Psoas muscle (tissue), 7 donors: ENCODE measurements at regions not wholly inside any gene's neighbourhood (a gene's known extent, or its start where the extent isn't known, plus 50 kb on each side); places are given as distances from the start of the nearest gene placed in this dataset.
"Not testable (repeated sequence)": the region's sequence is repeated elsewhere in the genome, so short reads cannot be mapped to it uniquely, and the experiment has no call there.

ENCODE experiments used
- ATAC-seq, 4 donors: fragments of 200-7000 bp; cut with Tn5 transposase; one replicate each; pipeline ENCODE4 v1.9.1; 2020; ENCODE audit warnings: moderate library complexity in 3 of 4, mild to moderate bottlenecking in 2 of 4
- DNase-seq, 2 donors: peaks; one replicate each; pipeline ENCODE4 v3.0.0-alpha.2; 2020
- H3K27ac ChIP-seq: fragments of 200-600 bp; one replicate; pipeline ENCODE4 v1.8.0; 2022
- H3K27me3 ChIP-seq, 3 donors: fragments of 200-600 bp in 1 of 3; one replicate each; pipeline versions ENCODE4 v1.6.1 to v1.8.0; 2013 to 2022; ENCODE audit warnings: low read length in 2 of 3, mild to moderate bottlenecking in 2 of 3, moderate library complexity in 1 of 3; ENCODE audit not compliant: insufficient read depth in 3 of 3
- H3K36me3 ChIP-seq, 2 donors: fragments of 200-600 bp in 1 of 2; one replicate each; pipeline versions ENCODE4 v1.6.1 to v1.8.0; 2013 to 2022; ENCODE audit warnings: low read depth in 1 of 2, mild to moderate bottlenecking in 1 of 2, moderate library complexity in 1 of 2; ENCODE audit not compliant: insufficient read depth in 1 of 2
- H3K4me1 ChIP-seq: fragments of 200-600 bp; one replicate; pipeline ENCODE4 v1.8.0; 2022
- H3K4me3 ChIP-seq: fragments of 200-600 bp; one replicate; pipeline ENCODE4 v1.8.0; 2022; ENCODE audit warnings: mild to moderate bottlenecking
- H3K9me3 ChIP-seq: fragments of 200-600 bp; one replicate; pipeline ENCODE4 v1.8.0; 2022
- CTCF ChIP-seq: fragments of 200-600 bp; IDR thresholded peaks from one replicate; pipeline ENCODE4 v1.8.0; 2022; ENCODE audit warnings: antibody characterized with exemption
- WGBS, 3 donors: extraction: QIAGEN DNeasy Blood & Tissue Kit; methylation state at CpG; one replicate each; pipeline versions ENCODE4 v1.1.6 to v1.1.7; 2013; 5-methylcytosine and 5-hydroxymethylcytosine counted together
- intact Hi-C, 2 donors: fragments of 100-400 bp; cut with DNase I; formaldehyde crosslinking; loops; one replicate each; pipeline versions ENCODE4 v1.11.0 to v1.14.2; 2022
- donor health status: healthy with polysubstance abuse.
- donor health status: DM: no; HTN: no; CAD: no; lungs with moderate emphysema.
- donor health status: Bipolar disorder and iron deficiency.
- donor health status: healthy.
- donor health status: DM: yes; HTN: yes; CAD: no.
- donor health status: DM: no; HTN: no; CAD: no.
- donor health status: DM: yes; HTN: yes; CAD: no.

DNA sequence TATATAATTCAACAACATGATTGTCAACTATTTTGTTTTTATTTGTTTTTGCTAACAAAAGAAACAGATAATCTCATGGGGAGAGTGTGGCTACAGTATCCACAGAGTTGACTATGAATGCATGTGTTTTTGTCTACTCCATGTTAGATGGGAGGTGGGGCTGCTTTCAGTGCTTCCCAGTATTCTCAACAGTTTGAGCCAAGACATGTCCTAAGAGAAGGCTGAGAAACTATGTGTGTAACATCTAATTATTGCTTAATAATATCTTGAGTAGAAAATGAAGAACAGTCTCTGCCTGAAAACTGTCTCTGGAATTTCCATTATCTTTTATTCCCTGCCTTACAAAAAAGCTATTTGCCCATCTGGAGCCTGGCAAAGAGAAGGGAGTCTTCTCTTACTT lies 178.8 kb upstream of the MMADHC start:
- ATAC-seq (no peak), DNase-seq (no peak)
- no peak overlapping the region for H3K4me3 ChIP-seq
- H3K27ac ChIP-seq: no peak overlapping the region
- no peaks in the 10 kb centered on the region for H3K27me3 ChIP-seq
- no peaks in the 10 kb centered on the region for H3K4me1 ChIP-seq
- TF ChIP-seq CTCF: no peak
- intact Hi-C loops: loop anchor here (2.0 to 5.0 kb wide), 2 partner anchors 169 to 172 kb away; no protein-coding TSS in a partner anchor
- no peaks in the 10 kb centered on the region for H3K36me3 ChIP-seq
- no peaks in the 10 kb centered on the region for H3K9me3 ChIP-seq

DNA sequence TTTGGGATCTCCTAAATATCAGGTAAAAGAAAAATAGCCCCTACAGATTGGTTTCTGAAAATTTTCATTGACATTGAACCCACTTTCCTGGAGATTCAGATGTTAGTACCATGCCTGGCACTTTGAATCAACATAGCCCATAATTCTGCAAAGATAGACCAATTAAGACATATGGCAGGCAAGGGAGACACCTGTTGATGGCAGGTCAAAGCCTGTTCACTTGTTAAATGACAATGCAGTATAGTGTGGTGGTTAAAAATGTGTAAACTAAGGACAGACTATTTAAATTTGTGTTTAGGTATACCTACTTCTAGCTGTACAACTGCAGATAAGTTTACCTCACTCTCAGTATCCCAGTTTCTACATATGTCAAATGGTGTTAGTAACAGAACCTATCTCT lies 178.1 kb upstream of the MMADHC start:
- Histone ChIP-seq H3K4me3 (no peak overlapping the region), H3K4me1 (no peaks in the 10 kb centered on the region), H3K27me3 (no peaks in the 10 kb centered on the region), H3K36me3 (no peaks in the 10 kb centered on the region), H3K9me3 (no peaks in the 10 kb centered on the region), H3K27ac (no peak overlapping the region)
- intact Hi-C loops: loop anchor here (2.0 to 5.0 kb wide), 2 partner anchors 168 to 171 kb away; no protein-coding TSS in a partner anchor
- TF ChIP-seq CTCF: peak; percentile 21
- ATAC-seq: no peak
- no peak for DNase-seq

DNA sequence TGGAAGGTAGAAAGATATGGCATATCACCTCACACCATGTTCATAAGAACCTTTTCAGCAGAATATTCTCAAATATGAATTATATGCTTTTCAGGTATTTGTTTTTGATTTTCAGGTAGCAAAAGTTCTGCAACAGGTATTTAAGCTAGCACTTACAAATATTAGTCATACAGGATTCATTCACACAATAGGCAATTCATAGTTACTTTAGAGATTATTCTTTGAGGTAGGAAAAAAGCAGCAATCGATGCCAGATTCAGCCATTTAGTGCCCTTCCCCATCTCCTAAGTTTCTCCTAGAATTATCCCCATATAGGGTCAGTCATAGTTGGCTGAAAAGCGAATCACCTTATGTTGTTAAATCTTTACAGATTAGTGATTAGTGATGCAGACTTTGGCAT lies 177.4 kb upstream of the MMADHC start:
- no peak overlapping the region for H3K27ac ChIP-seq
- H3K4me1 ChIP-seq: no peaks in the 10 kb centered on the region
- H3K9me3 ChIP-seq: no peaks in the 10 kb centered on the region
- intact Hi-C loops: loop anchor here in 1 of 2 donors (5.0 kb wide), 1 partner anchor 168 kb away; no protein-coding TSS in a partner anchor
- H3K36me3 ChIP-seq: no peaks in the 10 kb centered on the region
- H3K27me3 ChIP-seq: no peaks in the 10 kb centered on the region
- no peak for TF ChIP-seq CTCF
- H3K4me3 ChIP-seq: no peak overlapping the region
- ATAC-seq (no peak), DNase-seq (no peak)
- WGBS, 3 donors: 83 to 87% (median 87%) methylated on average over 2 of the region's 2 CpGs

GRCh38 chr2:149763358-149763757 lies 175.8 kb upstream of the MMADHC start:
- 79 to 96% (median 86%) methylated on average over 6 of the region's 6 CpGs for WGBS, 3 donors
- no peaks in the 10 kb centered on the region for H3K4me1 ChIP-seq
- no peak overlapping the region for H3K4me3 ChIP-seq
- H3K27me3 ChIP-seq: no peaks in the 10 kb centered on the region
- no peak overlapping the region for H3K27ac ChIP-seq
- ATAC-seq (no peak), DNase-seq (no peak)
- intact Hi-C loops: no loop called here
- TF ChIP-seq CTCF: no peak
- no peaks in the 10 kb centered on the region for H3K36me3 ChIP-seq
- peaks cover 4% of the 10 kb centered on the region for H3K9me3 ChIP-seq

DNA sequence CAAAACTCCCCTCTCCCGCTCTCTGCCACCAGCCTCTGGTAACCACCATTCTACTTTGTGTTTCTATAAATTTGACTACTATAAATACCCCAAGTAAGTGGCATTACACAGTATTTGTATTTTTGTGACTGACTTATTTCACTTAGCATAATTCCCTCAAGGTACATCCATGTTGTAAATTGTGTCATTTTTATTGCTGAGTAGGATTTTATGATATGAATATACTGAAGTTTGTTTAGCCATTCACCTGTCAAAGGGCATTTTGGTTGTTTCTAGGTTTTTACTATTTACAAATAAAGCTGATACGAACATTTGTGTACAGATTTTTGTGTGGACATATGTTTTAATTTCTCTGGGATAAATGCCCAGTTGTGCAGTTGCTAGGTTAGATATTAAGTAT lies 174.0 kb upstream of the MMADHC start:
- H3K4me3 ChIP-seq: no peak overlapping the region
- no peaks in the 10 kb centered on the region for H3K4me1 ChIP-seq
- H3K36me3 ChIP-seq: no peaks in the 10 kb centered on the region
- peaks cover 7% of the 10 kb centered on the region for H3K9me3 ChIP-seq
- H3K27ac ChIP-seq: no peak overlapping the region
- 71 to 83% (median 74%) methylated on average over 2 of the region's 2 CpGs for WGBS, 3 donors
- no peak for TF ChIP-seq CTCF
- H3K27me3 ChIP-seq: no peaks in the 10 kb centered on the region
- intact Hi-C loops: no loop called here
- no peak for ATAC-seq
- no peak for DNase-seq

DNA sequence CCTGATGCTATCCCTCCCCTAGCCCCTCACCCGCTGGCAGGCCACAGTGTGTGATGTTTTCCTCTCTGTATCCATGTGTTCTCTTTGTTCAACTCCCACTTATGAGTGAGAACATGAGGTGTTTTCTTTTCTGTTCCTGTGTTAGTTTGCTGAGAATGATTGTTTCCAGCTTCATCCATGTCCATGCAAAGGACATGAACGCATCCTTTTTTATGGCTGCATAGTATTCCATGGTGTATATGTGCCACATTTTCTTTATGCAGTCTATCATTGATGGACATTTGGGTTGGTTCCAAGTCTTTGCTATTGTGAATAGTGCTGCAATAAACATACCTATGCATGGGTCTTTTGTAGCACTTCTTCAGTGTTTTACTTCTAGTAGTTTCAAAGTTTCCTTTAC lies 171.8 kb upstream of the MMADHC start:
- ATAC-seq, H3K36me3 ChIP-seq, H3K27me3 ChIP-seq, intact Hi-C loops, DNase-seq, H3K4me3 ChIP-seq, H3K27ac ChIP-seq, H3K4me1 ChIP-seq: not testable (repeated sequence)
- peaks cover 12% of the 10 kb centered on the region for H3K9me3 ChIP-seq
- 94 to 98% (median 95%) methylated on average over 2 of the region's 2 CpGs for WGBS, 3 donors

DNA sequence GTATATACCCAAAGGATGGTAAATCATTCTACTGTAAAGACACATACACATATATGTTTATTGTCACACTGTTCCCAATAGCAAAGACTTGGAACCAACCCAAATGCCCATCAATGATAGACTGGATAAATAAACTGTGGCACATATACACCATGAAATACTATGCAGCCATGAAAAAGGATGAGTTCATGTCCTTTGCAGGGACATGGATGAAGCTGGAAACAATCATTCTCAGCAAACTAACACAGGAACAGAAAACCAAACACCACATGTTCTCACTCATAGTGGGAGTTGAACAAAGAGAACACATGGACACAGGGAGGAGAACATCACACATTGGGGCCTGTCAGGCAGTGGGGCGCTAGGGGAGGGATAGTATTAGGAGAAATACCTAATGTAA lies 167.1 kb upstream of the MMADHC start:
- H3K4me3 ChIP-seq, DNase-seq, H3K4me1 ChIP-seq, H3K27me3 ChIP-seq, intact Hi-C loops, ATAC-seq, H3K27ac ChIP-seq, H3K36me3 ChIP-seq: not testable (repeated sequence)
- H3K9me3 ChIP-seq: peaks cover 12% of the 10 kb centered on the region
- 94 to 100% (median 95%) methylated on average over 1 of the region's 1 CpG for WGBS, 3 donors
